Astrocyte (in vitro differentiated cells and primary cell): ENCODE measurements at regions not wholly inside any gene's neighbourhood (a gene's known extent, or its start where the extent isn't known, plus 50 kb on each side); places are given as distances from the start of the nearest gene placed in this dataset.

Source experiments
- DNase-seq: peaks from one replicate; pipeline ENCODE4 v3.0.0-alpha.2; 2010; ENCODE audit warnings: low read depth
- FAIRE-seq: peaks from 2 replicates; lab custom pipeline; 2011; peaks lifted over from hg19 to GRCh38; lab: Jason Lieb, UNC
- H2AFZ ChIP-seq: 2 replicates; pipeline ENCODE4 v1.6.0; 2012; ENCODE audit warnings: low read depth, low read length, inconsistent platforms
- H3K27ac ChIP-seq: 2 replicates; pipeline ENCODE4 v1.5.1; 2011; ENCODE audit warnings: low read depth, low read length, inconsistent platforms
- H3K27me3 ChIP-seq: 2 replicates; pipeline ENCODE4 v1.6.0; 2011; ENCODE audit warnings: low read length, inconsistent platforms; ENCODE audit not compliant: insufficient read depth
- H3K36me3 ChIP-seq: 2 replicates; pipeline ENCODE4 v1.5.1; 2011; ENCODE audit warnings: low read length, inconsistent platforms; ENCODE audit not compliant: insufficient read depth
- H3K4me1 ChIP-seq: 2 replicates; pipeline ENCODE4 v1.5.1; 2011; ENCODE audit warnings: low read length, inconsistent platforms; ENCODE audit not compliant: insufficient read depth
- H3K4me2 ChIP-seq: 2 replicates; pipeline ENCODE4 v1.6.0; 2012; ENCODE audit warnings: low read length, inconsistent platforms
- H3K4me3 ChIP-seq: 2 replicates; pipeline ENCODE4 v1.5.1; 2011; ENCODE audit warnings: low read depth, mild to moderate bottlenecking, low read length, inconsistent platforms; ENCODE audit not compliant: insufficient read depth
- H3K79me2 ChIP-seq: 2 replicates; pipeline ENCODE4 v1.6.0; 2012; ENCODE audit warnings: mild to moderate bottlenecking, low read length, inconsistent platforms; ENCODE audit not compliant: insufficient read depth
- H3K9ac ChIP-seq: 2 replicates; pipeline ENCODE4 v1.6.0; 2012; ENCODE audit warnings: mild to moderate bottlenecking, low read length, inconsistent platforms
- H3K9me3 ChIP-seq: 2 replicates; pipeline ENCODE4 v1.5.1; 2012; ENCODE audit warnings: low read depth, mild to moderate bottlenecking, low read length, inconsistent platforms; ENCODE audit not compliant: insufficient read depth
- H4K20me1 ChIP-seq: 2 replicates; pipeline ENCODE4 v1.6.0; 2012; ENCODE audit warnings: low read length, inconsistent platforms; ENCODE audit not compliant: insufficient read depth
- H3K27ac Mint-ChIP-seq: one replicate; pipeline ENCODE4 v1.8.0; 2021; ENCODE audit warnings: mild to moderate bottlenecking, mixed read lengths; ENCODE audit not compliant: unreplicated experiment
- H3K27me3 Mint-ChIP-seq: one replicate; pipeline ENCODE4 v1.8.0; 2021; ENCODE audit warnings: low read depth, mixed read lengths; ENCODE audit not compliant: unreplicated experiment
- H3K36me3 Mint-ChIP-seq: one replicate; pipeline ENCODE4 v1.8.0; 2021; ENCODE audit warnings: low read depth, mixed read lengths; ENCODE audit not compliant: unreplicated experiment
- H3K4me1 Mint-ChIP-seq: one replicate; pipeline ENCODE4 v1.8.0; 2021; ENCODE audit warnings: low read depth, mixed read lengths; ENCODE audit not compliant: unreplicated experiment
- H3K4me3 Mint-ChIP-seq: one replicate; pipeline ENCODE4 v1.8.0; 2021; ENCODE audit warnings: mild to moderate bottlenecking, moderate library complexity, mixed read lengths; ENCODE audit not compliant: unreplicated experiment
- H3K9me3 Mint-ChIP-seq: one replicate; pipeline ENCODE4 v1.8.0; 2021; ENCODE audit warnings: mild to moderate bottlenecking, mixed read lengths; ENCODE audit not compliant: unreplicated experiment
- CTCF ChIP-seq: IDR thresholded peaks from 2 replicates; pipeline ENCODE4 v1.5.1; 2011; ENCODE audit warnings: low read depth, mild to moderate bottlenecking, inconsistent platforms, low read length, moderate library complexity; ENCODE audit not compliant: insufficient read depth
- EZH2 ChIP-seq: IDR thresholded peaks from 2 replicates; pipeline ENCODE4 v1.6.1; 2012; ENCODE audit warnings: mild to moderate bottlenecking, low read length, inconsistent platforms; ENCODE audit not compliant: insufficient read depth

GRCh38 chr1:67557696-67558448 lies 127.1 kb upstream of the GADD45A start:
- peaks cover 6% of the 10 kb centered on the region for H3K27me3 Mint-ChIP-seq
- H3K4me1 Mint-ChIP-seq = peaks cover 20% of the 10 kb centered on the region
- TF ChIP-seq CTCF (no peak), EZH2 (no peak)
- Histone ChIP-seq H4K20me1 (no peaks in the 10 kb centered on the region), H3K27me3 (no peaks in the 10 kb centered on the region), H3K27ac (no peak overlapping the region), H2AFZ (no peak overlapping the region), H3K9ac (no peak overlapping the region), H3K79me2 (no peaks in the 10 kb centered on the region), H3K36me3 (no peaks in the 10 kb centered on the region), H3K4me2 (no peak overlapping the region), H3K9me3 (no peaks in the 10 kb centered on the region), H3K4me1 (peaks cover 9% of the 10 kb centered on the region), H3K4me3 (no peak overlapping the region)
- H3K36me3 Mint-ChIP-seq = no peaks in the 10 kb centered on the region
- FAIRE-seq = no peak
- DNase-seq = no peak
- no peak overlapping the region for H3K4me3 Mint-ChIP-seq
- H3K27ac Mint-ChIP-seq = peak overlapping the region; percentile 44
- H3K9me3 Mint-ChIP-seq = peaks cover under 1% of the 10 kb centered on the region

GRCh38 chr1:67558449-67559193 lies 126.4 kb upstream of the GADD45A start:
- H3K9me3 Mint-ChIP-seq = no peaks in the 10 kb centered on the region
- no peaks in the 10 kb centered on the region for H3K27me3 Mint-ChIP-seq
- Histone ChIP-seq H3K27ac (no peak overlapping the region), H2AFZ (peak overlapping the region; percentile 80), H3K9me3 (no peaks in the 10 kb centered on the region), H3K4me1 (peaks cover 9% of the 10 kb centered on the region), H3K4me3 (peak overlapping the region; percentile 18), H3K36me3 (no peaks in the 10 kb centered on the region), H3K27me3 (no peaks in the 10 kb centered on the region), H3K4me2 (peak overlapping the region; percentile 72), H3K9ac (peak overlapping the region; percentile 40), H3K79me2 (no peaks in the 10 kb centered on the region), H4K20me1 (no peaks in the 10 kb centered on the region)
- no peak overlapping the region for H3K27ac Mint-ChIP-seq
- no peak overlapping the region for H3K4me3 Mint-ChIP-seq
- DNase-seq (no peak), FAIRE-seq (no peak)
- H3K36me3 Mint-ChIP-seq = no peaks in the 10 kb centered on the region
- TF ChIP-seq CTCF (no peak), EZH2 (no peak)
- H3K4me1 Mint-ChIP-seq = peaks cover 20% of the 10 kb centered on the region
